ENCODE measurements at regions not wholly inside any gene's neighbourhood (a gene's known extent, or its start where the extent isn't known, plus 50 kb on each side); places are given as distances from the start of the nearest gene placed in this dataset.

- DNase-seq = no peak
- no peaks in the 10 kb centered on the region for H3K36me3 ChIP-seq
- intact Hi-C loops (cut with DNase I) = no loop called here
- no peak for TF ChIP-seq CTCF (IDR thresholded peaks at IDR 0.05)
- no peak overlapping the region for H3K4me3 ChIP-seq
- no peaks in the 10 kb centered on the region for H3K9me3 ChIP-seq
- H3K9ac ChIP-seq (ENCODE audit: low read depth in 2 of 2, low read length in 2 of 2) = no peak overlapping the region
- H3K4me1 ChIP-seq = no peaks in the 10 kb centered on the region
- no peaks in the 10 kb centered on the region for H3K27me3 ChIP-seq
- no peak overlapping the region for H3K27ac ChIP-seq
Measured at GRCh38 chr3:76129441-76129840, 344.1 kb upstream of the ZNF717 start.

GRCh38 chr3:76131396-76132153 lies 346.2 kb upstream of the ZNF717 start:
- H3K27me3 ChIP-seq = no peaks in the 10 kb centered on the region
- H3K4me1 ChIP-seq = no peaks in the 10 kb centered on the region
- no peak overlapping the region for H3K27ac ChIP-seq
- intact Hi-C loops (cut with DNase I) = no loop called here
- no peaks in the 10 kb centered on the region for H3K36me3 ChIP-seq
- H3K9ac ChIP-seq (ENCODE audit: low read depth in 2 of 2, low read length in 2 of 2) = no peak overlapping the region
- H3K9me3 ChIP-seq = no peaks in the 10 kb centered on the region
- DNase-seq = no peak
- TF ChIP-seq CTCF (IDR thresholded peaks at IDR 0.05) = no peak
- no peak overlapping the region for H3K4me3 ChIP-seq

GRCh38 chr3:76132154-76132470 lies 346.8 kb upstream of the ZNF717 start:
- intact Hi-C loops (cut with DNase I) = no loop called here
- TF ChIP-seq CTCF (IDR thresholded peaks at IDR 0.05) = no peak
- no peaks in the 10 kb centered on the region for H3K36me3 ChIP-seq
- H3K27ac ChIP-seq = no peak overlapping the region
- no peak overlapping the region for H3K9ac ChIP-seq (ENCODE audit: low read depth in 2 of 2, low read length in 2 of 2)
- H3K4me1 ChIP-seq = no peaks in the 10 kb centered on the region
- no peak for DNase-seq
- no peak overlapping the region for H3K4me3 ChIP-seq
- no peaks in the 10 kb centered on the region for H3K9me3 ChIP-seq
- H3K27me3 ChIP-seq = no peaks in the 10 kb centered on the region

- no peak for DNase-seq
- TF ChIP-seq CTCF (IDR thresholded peaks at IDR 0.05) = no peak
Measured at GRCh38 chr3:76134166-76134565, 348.8 kb upstream of the ZNF717 start.

GRCh38 chr3:76138921-76139320 lies 353.6 kb upstream of the ZNF717 start:
- TF ChIP-seq CTCF (IDR thresholded peaks at IDR 0.05) = no peak
- Histone ChIP-seq H3K4me1 (no peaks in the 10 kb centered on the region), H3K9ac (ENCODE audit: low read depth in 2 of 2, low read length in 2 of 2) (no peak overlapping the region), H3K4me3 (no peak overlapping the region), H3K36me3 (no peaks in the 10 kb centered on the region), H3K27me3 (no peaks in the 10 kb centered on the region), H3K27ac (no peak overlapping the region), H3K9me3 (no peaks in the 10 kb centered on the region)
- intact Hi-C loops (cut with DNase I) = no loop called here
- DNase-seq = no peak

More at GRCh38 chr3:76134166-76134565, 348.8 kb upstream of the ZNF717 start:
- intact Hi-C loops (cut with DNase I) = no loop called here
- H3K27me3 ChIP-seq = no peaks in the 10 kb centered on the region
- no peak overlapping the region for H3K9ac ChIP-seq (ENCODE audit: low read depth in 2 of 2, low read length in 2 of 2)
- H3K27ac ChIP-seq = no peak overlapping the region
- H3K4me1 ChIP-seq = no peaks in the 10 kb centered on the region
- H3K9me3 ChIP-seq = no peaks in the 10 kb centered on the region
- H3K36me3 ChIP-seq = no peaks in the 10 kb centered on the region
- H3K4me3 ChIP-seq = no peak overlapping the region

All from colonic mucosa (tissue), 4 donors.